NT2/D1 (cell line): ENCODE measurements at regions not wholly inside any gene's neighbourhood (a gene's known extent, or its start where the extent isn't known, plus 50 kb on each side); places are given as distances from the start of the nearest gene placed in this dataset.
"Not testable (repeated sequence)": the region's sequence is repeated elsewhere in the genome, so short reads cannot be mapped to it uniquely, and the experiment has no call there.

ENCODE experiments used
- DNase-seq: peaks from one replicate; pipeline ENCODE4 v3.0.0-alpha.2; 2011; ENCODE audit warnings: low read depth, low spot score
- H3K27me3 ChIP-seq: 2 replicates; pipeline ENCODE4 v1.6.0; 2011; ENCODE audit warnings: mild to moderate bottlenecking; ENCODE audit not compliant: insufficient read length, insufficient read depth
- H3K36me3 ChIP-seq: 2 replicates; pipeline ENCODE4 v1.6.1; 2011; ENCODE audit warnings: mild to moderate bottlenecking, low read length, mixed read lengths; ENCODE audit not compliant: insufficient read depth, insufficient read length
- H3K4me1 ChIP-seq: 2 replicates; pipeline ENCODE4 v1.5.1; 2011; ENCODE audit not compliant: insufficient read depth, insufficient read length
- H3K4me3 ChIP-seq: 2 replicates; pipeline ENCODE4 v1.5.1; 2011; ENCODE audit warnings: low read depth; ENCODE audit not compliant: insufficient read length
- H3K9ac ChIP-seq: 2 replicates; pipeline ENCODE4 v1.6.0; 2011; ENCODE audit warnings: low read depth; ENCODE audit not compliant: insufficient read length
- H3K9me3 ChIP-seq: 2 replicates; pipeline ENCODE4 v1.5.1; 2011; ENCODE audit warnings: mild to moderate bottlenecking, low read length; ENCODE audit not compliant: insufficient read depth
- SUZ12 ChIP-seq: IDR thresholded peaks from 2 replicates; pipeline ENCODE4 v1.6.1; 2011; ENCODE audit not compliant: insufficient read length, insufficient read depth; ENCODE audit errors: extremely low read depth
- YY1 ChIP-seq: IDR thresholded peaks from 2 replicates; pipeline ENCODE4 v1.6.1; 2011; ENCODE audit not compliant: insufficient read length, insufficient read depth
- ZNF274 ChIP-seq: IDR thresholded peaks from 2 replicates; pipeline ENCODE4 v1.6.1; 2011; ENCODE audit warnings: mild to moderate bottlenecking, low read depth, low read length

DNA sequence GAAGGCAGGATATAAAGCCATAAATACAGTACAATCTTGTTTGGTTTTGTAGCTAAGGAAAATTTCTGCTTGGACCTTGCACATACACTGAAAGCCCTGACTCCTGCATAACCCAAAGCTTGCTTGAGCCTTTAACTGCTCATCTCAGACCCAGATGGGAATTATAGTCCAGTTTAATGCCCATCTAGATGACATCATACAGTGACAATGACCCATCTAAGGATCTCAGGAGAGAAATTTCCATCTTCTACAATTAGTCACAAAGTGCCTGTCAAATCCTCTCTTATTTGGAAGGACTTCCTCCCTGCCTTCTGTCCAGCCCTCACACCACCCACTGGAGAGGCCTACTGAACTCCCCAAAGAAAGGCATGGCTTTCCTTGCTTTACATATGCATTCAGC is 69.3 kb downstream of the BTBD3 start:
- Histone ChIP-seq H3K9ac (no peak overlapping the region), H3K36me3 (no peaks in the 10 kb centered on the region), H3K9me3 (no peaks in the 10 kb centered on the region), H3K4me1 (no peaks in the 10 kb centered on the region), H3K27me3 (no peaks in the 10 kb centered on the region), H3K4me3 (no peak overlapping the region)
- TF ChIP-seq ZNF274 (no peak), SUZ12 (no peak), YY1 (no peak)
- no peak for DNase-seq

DNA sequence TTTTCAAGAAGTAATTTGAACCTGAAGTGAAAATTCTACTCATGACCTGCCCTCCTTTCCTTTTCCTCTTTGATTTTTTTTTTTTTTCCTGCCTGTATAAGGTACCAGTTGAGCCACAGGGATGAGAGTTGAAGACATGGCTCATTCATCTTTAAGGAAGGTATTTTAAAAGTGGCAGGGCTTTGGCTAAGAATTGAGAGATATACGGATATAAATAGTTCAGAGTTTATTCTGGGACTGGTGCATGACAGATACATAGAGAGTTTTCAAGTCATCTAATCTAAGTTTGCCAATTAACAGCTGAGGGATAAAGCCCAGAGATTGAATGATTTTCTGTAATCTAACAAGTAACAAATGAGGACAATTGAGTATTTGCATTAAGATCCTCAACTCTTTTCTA is 69.8 kb downstream of the BTBD3 start:
- TF ChIP-seq ZNF274 (no peak), YY1 (no peak), SUZ12 (no peak)
- Histone ChIP-seq H3K4me3 (no peak overlapping the region), H3K4me1 (no peaks in the 10 kb centered on the region), H3K36me3 (no peaks in the 10 kb centered on the region), H3K9me3 (peaks cover 2% of the 10 kb centered on the region; the same call in 1 of the 2 replicates), H3K27me3 (no peaks in the 10 kb centered on the region), H3K9ac (no peak overlapping the region)
- no peak for DNase-seq

DNA sequence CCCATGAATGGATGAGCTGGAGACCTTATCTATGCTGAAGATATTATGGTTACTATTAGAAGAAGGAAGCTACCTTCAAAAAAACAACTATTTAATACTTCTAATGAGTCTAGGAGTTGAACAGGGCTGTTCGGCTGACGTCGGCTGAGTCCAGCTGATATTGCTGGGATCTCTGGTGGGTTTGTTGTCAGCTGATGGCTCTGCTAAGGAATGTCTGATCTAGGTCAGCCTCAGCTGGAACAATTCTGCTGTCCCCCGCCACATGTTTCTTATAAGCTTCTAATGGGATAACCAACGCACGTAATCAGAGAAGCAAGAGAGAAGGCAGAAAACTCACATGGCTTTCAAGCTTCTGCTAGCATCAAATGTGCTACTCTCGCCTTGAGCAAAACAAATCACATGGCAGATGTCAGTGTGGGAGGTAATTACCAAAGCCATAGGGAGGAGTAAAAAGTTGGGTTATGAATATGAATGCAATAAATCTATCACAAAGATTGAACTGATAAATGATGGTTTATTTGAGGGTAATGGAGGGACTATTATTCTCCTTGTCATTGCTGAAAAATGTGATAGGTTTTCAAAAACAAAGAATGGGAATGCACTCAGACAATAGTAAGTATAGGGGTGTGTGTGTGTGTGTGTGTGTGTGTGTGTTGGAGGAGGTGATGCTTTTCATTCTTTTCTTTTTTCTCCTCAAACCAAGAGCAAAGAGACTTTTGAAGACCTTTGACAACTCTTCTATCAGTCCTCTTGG is 71.5 kb downstream of the BTBD3 start:
- Histone ChIP-seq H3K4me3 (no peak overlapping the region), H3K4me1 (no peaks in the 10 kb centered on the region), H3K27me3 (no peaks in the 10 kb centered on the region), H3K9ac (no peak overlapping the region), H3K36me3 (no peaks in the 10 kb centered on the region), H3K9me3 (peaks cover 6% of the 10 kb centered on the region; the same call in 1 of the 2 replicates)
- DNase-seq: no peak
- TF ChIP-seq ZNF274: no peak
- TF ChIP-seq SUZ12: no peak
- TF ChIP-seq YY1: no peak

DNA sequence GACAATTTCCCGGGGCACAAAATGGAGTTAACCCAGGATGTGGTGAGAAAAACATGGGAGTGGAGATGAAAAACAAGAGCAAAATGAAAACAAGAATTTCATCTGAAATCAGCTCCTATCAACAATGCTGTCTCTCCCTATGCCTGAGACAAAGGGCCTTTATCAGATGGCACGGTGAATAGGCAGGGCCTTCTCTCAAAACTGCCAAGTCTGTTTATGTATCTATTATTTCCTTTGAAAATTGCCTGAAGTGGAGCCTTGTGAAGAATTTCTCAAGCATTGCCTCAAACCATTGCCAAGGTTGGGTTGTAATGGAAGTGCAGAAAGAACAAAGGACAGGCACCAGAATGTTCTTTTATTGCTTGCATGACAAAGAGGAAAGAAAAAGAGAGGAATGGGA is 74.7 kb downstream of the BTBD3 start:
- TF ChIP-seq SUZ12: no peak
- TF ChIP-seq ZNF274: no peak
- TF ChIP-seq YY1: no peak
- H3K9me3 ChIP-seq: peaks cover 6% of the 10 kb centered on the region; the same call in 1 of the 2 replicates
- DNase-seq: no peak
- H3K9ac ChIP-seq: no peak overlapping the region
- H3K4me1 ChIP-seq: no peaks in the 10 kb centered on the region
- no peaks in the 10 kb centered on the region for H3K27me3 ChIP-seq
- H3K4me3 ChIP-seq: no peak overlapping the region
- H3K36me3 ChIP-seq: no peaks in the 10 kb centered on the region

DNA sequence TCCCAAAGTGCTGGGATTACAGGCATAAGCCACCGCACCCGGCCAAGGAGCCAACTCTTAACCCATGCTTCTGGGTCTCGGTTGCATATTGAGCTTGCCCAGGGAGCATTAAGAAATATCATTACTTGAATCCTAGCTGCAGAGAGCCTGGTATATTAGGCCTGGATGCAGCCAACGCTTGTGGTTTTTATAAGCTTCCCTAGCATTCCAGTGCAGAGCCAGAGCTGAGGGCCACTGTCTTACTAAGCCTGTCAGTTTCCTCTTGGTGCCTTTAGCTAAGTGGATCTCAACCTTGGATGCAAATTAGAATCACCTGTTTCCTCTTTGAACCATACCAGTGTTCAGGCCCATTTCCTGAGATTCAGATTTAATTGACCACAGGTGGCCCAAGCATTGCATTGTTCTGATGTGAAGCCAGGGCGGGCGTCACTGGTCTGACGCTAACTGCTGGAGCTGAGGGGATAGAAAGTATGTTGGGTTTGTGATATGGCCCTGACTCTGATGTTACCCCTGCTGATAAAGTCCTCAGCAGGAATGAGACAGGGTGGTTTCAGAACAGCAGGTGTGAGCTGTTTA is 76.3 kb downstream of the BTBD3 start:
- H3K9me3 ChIP-seq: peaks cover 6% of the 10 kb centered on the region; the same call in 1 of the 2 replicates
- H3K9ac ChIP-seq: no peak overlapping the region
- H3K36me3 ChIP-seq: no peaks in the 10 kb centered on the region
- H3K27me3 ChIP-seq: no peaks in the 10 kb centered on the region
- no peaks in the 10 kb centered on the region for H3K4me1 ChIP-seq
- no peak for DNase-seq
- TF ChIP-seq SUZ12: no peak
- TF ChIP-seq YY1: no peak
- no peak for TF ChIP-seq ZNF274
- H3K4me3 ChIP-seq: no peak overlapping the region

DNA sequence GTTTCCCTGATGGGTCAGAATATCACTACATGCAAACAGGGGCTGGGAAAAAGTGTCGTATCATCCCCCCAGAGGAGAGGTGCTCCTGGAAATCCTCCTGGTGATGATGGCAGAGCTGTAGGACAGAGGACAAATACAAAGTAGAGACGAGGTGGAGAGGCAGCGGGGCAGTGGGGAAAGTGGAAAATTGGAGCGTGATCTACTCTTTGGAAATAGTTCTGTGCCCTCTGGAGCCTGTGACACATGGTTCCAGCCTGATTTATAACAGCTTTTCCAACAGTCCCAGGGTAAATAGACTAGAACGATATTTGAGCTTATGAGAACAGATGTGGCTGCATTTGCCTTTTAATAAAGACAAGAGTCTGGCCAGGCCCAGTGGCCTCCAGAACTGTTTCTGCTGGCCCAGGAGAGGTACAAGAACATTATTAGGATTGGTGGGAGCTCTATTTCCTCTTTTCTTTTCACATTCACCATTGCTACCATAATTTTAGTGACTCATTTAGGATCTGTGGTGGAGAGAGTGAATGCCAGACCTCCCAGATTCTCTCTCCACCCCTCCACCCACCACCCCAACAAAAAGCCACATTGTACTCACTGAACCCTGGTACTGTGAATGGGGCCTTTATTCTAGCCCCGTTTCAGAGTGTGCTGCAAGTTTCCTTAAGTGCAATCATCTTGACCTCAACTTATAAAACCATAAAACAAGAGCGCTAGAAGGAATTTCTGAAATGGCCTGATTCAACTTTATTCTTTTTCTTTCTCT is 78.3 kb downstream of the BTBD3 start:
- no peaks in the 10 kb centered on the region for H3K27me3 ChIP-seq
- peaks cover 6% of the 10 kb centered on the region; the same call in 1 of the 2 replicates for H3K9me3 ChIP-seq
- TF ChIP-seq ZNF274 (no peak), SUZ12 (no peak), YY1 (no peak)
- no peak for DNase-seq
- H3K4me1 ChIP-seq: no peaks in the 10 kb centered on the region
- H3K36me3 ChIP-seq: no peaks in the 10 kb centered on the region
- H3K4me3 ChIP-seq: no peak overlapping the region
- H3K9ac ChIP-seq: no peak overlapping the region

DNA sequence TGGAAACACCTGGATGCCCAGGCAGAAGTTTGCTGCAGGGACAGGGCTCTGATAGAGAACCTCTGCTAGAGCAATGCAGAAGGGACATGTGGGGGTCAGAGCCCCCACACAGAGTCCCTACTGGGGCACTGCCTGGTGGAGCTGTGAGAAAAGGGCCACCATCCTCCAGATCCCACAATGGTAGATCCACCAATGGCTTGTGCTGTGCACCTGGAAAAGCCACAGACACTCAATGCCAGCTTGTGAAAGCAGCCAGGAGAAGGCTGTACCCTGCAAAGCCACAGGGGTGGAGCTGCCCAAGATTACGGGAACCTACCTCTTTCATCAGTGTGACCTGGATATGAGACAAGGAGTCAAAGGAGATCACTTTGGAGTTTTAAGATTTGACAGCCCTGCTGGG is 87.1 kb downstream of the BTBD3 start:
- H3K36me3 ChIP-seq, DNase-seq, H3K4me1 ChIP-seq, H3K9me3 ChIP-seq, H3K9ac ChIP-seq, H3K27me3 ChIP-seq, H3K4me3 ChIP-seq: not testable (repeated sequence)
